Testis (tissue), 2 donors: ENCODE measurements at regions not wholly inside any gene's neighbourhood (a gene's known extent, or its start where the extent isn't known, plus 50 kb on each side); places are given as distances from the start of the nearest gene placed in this dataset.

Source experiments
- DNase-seq: peaks from one replicate; pipeline ENCODE4 v3.0.0-alpha.2; 2019
- H3K27ac ChIP-seq, 2 donors: fragments of 200-600 bp; sonication (generic); one replicate each; pipeline ENCODE4 v1.5.1; 2019
- H3K27me3 ChIP-seq: fragments of 200-600 bp; sonication (generic); one replicate; pipeline ENCODE4 v1.5.1; 2019
- H3K36me3 ChIP-seq: fragments of 200-600 bp; sonication (generic); one replicate; pipeline ENCODE4 v1.5.1; 2017; ENCODE audit warnings: low read depth; ENCODE audit errors: missing control alignments
- H3K4me1 ChIP-seq: fragments of 200-600 bp; sonication (generic); one replicate; pipeline ENCODE4 v1.5.1; 2019
- H3K4me3 ChIP-seq, 2 donors: fragments of 200-600 bp; sonication (generic); one replicate each; pipeline ENCODE4 v1.5.1; 2017 to 2019
- H3K9me3 ChIP-seq: fragments of 200-600 bp; sonication (generic); one replicate; pipeline ENCODE4 v1.5.1; 2017
- CTCF ChIP-seq, 3 experiments: fragments of 450-650 bp in 2 of 3; fragments of 200-600 bp in 1 of 3; sonication (generic) in 1 of 3; IDR thresholded peaks; one replicate each; pipeline ENCODE4 v1.5.1; 2016 to 2019; ENCODE audit warnings: antibody characterized with exemption in 3 of 3, mild to moderate bottlenecking in 2 of 3, moderate library complexity in 1 of 3
- POLR2A ChIP-seq: fragments of 450-650 bp; IDR thresholded peaks from one replicate; pipeline ENCODE4 v1.6.1; 2017; ENCODE audit warnings: antibody characterized with exemption, mild to moderate bottlenecking, moderate library complexity
- WGBS, 2 donors: methylation state at CpG; one replicate each; pipeline ENCODE4 v1.1.5; 2018; 5-methylcytosine and 5-hydroxymethylcytosine counted together
- intact Hi-C: fragments of 100-400 bp; cut with DNase I; formaldehyde crosslinking; loops from one replicate; pipeline ENCODE4 v1.15.1; 2023; ENCODE audit warnings: low total_unique reads

- Histone ChIP-seq H3K4me1 (no peaks in the 10 kb centered on the region), H3K36me3 (no peaks in the 10 kb centered on the region), H3K27ac (no peak overlapping the region), H3K27me3 (no peaks in the 10 kb centered on the region), H3K9me3 (no peaks in the 10 kb centered on the region), H3K4me3 (no peak overlapping the region)
- no peak for DNase-seq
- 79 to 82% methylated on average over 5 of the region's 5 CpGs for WGBS, 2 donors
- intact Hi-C loops, result no loop called here
- TF ChIP-seq POLR2A (no peak), CTCF (IDR thresholded peaks at IDR 0.05) (no peak)
Observed at GRCh38 chr17:71909155-71909554, 211.7 kb upstream of the SOX9 start.

GRCh38 chr17:71910002-71910401, 210.8 kb upstream of the SOX9 start:
- Histone ChIP-seq H3K27ac (no peak overlapping the region), H3K4me3 (no peak overlapping the region), H3K27me3 (no peaks in the 10 kb centered on the region), H3K36me3 (no peaks in the 10 kb centered on the region), H3K9me3 (no peaks in the 10 kb centered on the region), H3K4me1 (no peaks in the 10 kb centered on the region)
- intact Hi-C loops, result no loop called here
- no peak for DNase-seq
- 43 to 51% methylated on average over 3 of the region's 3 CpGs for WGBS, 2 donors
- no peak for TF ChIP-seq CTCF (IDR thresholded peaks at IDR 0.05)
- TF ChIP-seq POLR2A, result no peak

GRCh38 chr17:71914042-71914441, 206.8 kb upstream of the SOX9 start:
- intact Hi-C loops, result no loop called here
- TF ChIP-seq POLR2A, result no peak
- no peak for TF ChIP-seq CTCF (IDR thresholded peaks at IDR 0.05)
- H3K36me3 ChIP-seq, result no peaks in the 10 kb centered on the region
- H3K4me1 ChIP-seq, result no peaks in the 10 kb centered on the region
- H3K9me3 ChIP-seq, result no peaks in the 10 kb centered on the region
- no peak for DNase-seq
- H3K4me3 ChIP-seq, result no peak overlapping the region
- 93 to 97% methylated on average over 3 of the region's 3 CpGs for WGBS, 2 donors
- H3K27me3 ChIP-seq, result no peaks in the 10 kb centered on the region
- H3K27ac ChIP-seq, result no peak overlapping the region

- Histone ChIP-seq H3K9me3 (no peaks in the 10 kb centered on the region), H3K4me1 (no peaks in the 10 kb centered on the region), H3K4me3 (no peak overlapping the region), H3K36me3 (no peaks in the 10 kb centered on the region), H3K27me3 (no peaks in the 10 kb centered on the region), H3K27ac (no peak overlapping the region)
- no peak for DNase-seq
- WGBS, 2 donors, result 81 to 83% methylated on average over 2 of the region's 2 CpGs
- intact Hi-C loops, result no loop called here
- TF ChIP-seq CTCF (IDR thresholded peaks at IDR 0.05) (no peak), POLR2A (no peak)
Observed at GRCh38 chr17:71914812-71915211, 206.0 kb upstream of the SOX9 start.

GRCh38 chr17:71917715-71918114, 203.1 kb upstream of the SOX9 start:
- intact Hi-C loops, result no loop called here
- WGBS, 2 donors, result 92 to 94% methylated on average over 2 of the region's 2 CpGs

More at GRCh38 chr17:71917715-71918114, 203.1 kb upstream of the SOX9 start:
- no peaks in the 10 kb centered on the region for H3K36me3 ChIP-seq
- DNase-seq, result no peak
- H3K27ac ChIP-seq, result no peak overlapping the region
- TF ChIP-seq CTCF (IDR thresholded peaks at IDR 0.05), result no peak
- TF ChIP-seq POLR2A, result no peak
- no peaks in the 10 kb centered on the region for H3K27me3 ChIP-seq
- H3K4me1 ChIP-seq, result no peaks in the 10 kb centered on the region
- H3K4me3 ChIP-seq, result no peak overlapping the region
- H3K9me3 ChIP-seq, result no peaks in the 10 kb centered on the region
